Pancreas (tissue), 10 donors: ENCODE measurements at regions not wholly inside any gene's neighbourhood (a gene's known extent, or its start where the extent isn't known, plus 50 kb on each side); places are given as distances from the start of the nearest gene placed in this dataset.

Experiments used
- ATAC-seq, 4 donors: fragments of 200-7000 bp; cut with Tn5 transposase; one replicate each; pipeline versions ENCODE4 v1.8.0 to v1.9.1; 2020; ENCODE audit warnings: mild to moderate bottlenecking in 4 of 4, moderate library complexity in 4 of 4
- DNase-seq, 6 donors: peaks; one replicate each; pipeline ENCODE4 v3.0.0-alpha.2; 2020
- FAIRE-seq: peaks from 2 replicates; lab custom pipeline; 2012; peaks lifted over from hg19 to GRCh38; lab: Jason Lieb, UNC
- H3K27ac ChIP-seq, 4 donors: fragments of 200-600 bp; sonication (generic); 1 replicate in 3 of 4; 2 replicates in 1 of 4; pipeline versions ENCODE4 v1.5.0 to v1.8.0; 2020
- H3K27me3 ChIP-seq, 4 donors: fragments of 200-600 bp; one replicate each; pipeline ENCODE4 v1.8.0; 2021
- H3K36me3 ChIP-seq, 3 donors: fragments of 200-600 bp; sonication (generic) in 1 of 3; one replicate each; pipeline versions ENCODE4 v1.5.0 to v1.8.0; 2020 to 2021
- H3K4me1 ChIP-seq, 3 donors: fragments of 200-600 bp; one replicate each; pipeline ENCODE4 v1.8.0; 2021
- H3K4me3 ChIP-seq, 4 donors: fragments of 200-600 bp; sonication (generic) in 2 of 4; one replicate each; pipeline versions ENCODE4 v1.5.0 to v1.8.0; 2020 to 2021
- H3K9me3 ChIP-seq, 4 donors: fragments of 200-600 bp; one replicate each; pipeline ENCODE4 v1.8.0; 2021
- WGBS, 2 donors: extraction: QIAGEN DNeasy Blood & Tissue Kit; methylation state at CpG; one replicate each; pipeline ENCODE4 v1.1.7; 2013; 5-methylcytosine and 5-hydroxymethylcytosine counted together
- intact Hi-C, 3 donors: fragments of 100-400 bp; cut with DNase I; formaldehyde crosslinking; loops; one replicate each; pipeline versions ENCODE4 v1.11.1 to v1.14.2; 2022
- TF ChIP-seq, protein P1 (sequence below), 4 donors: fragments of 200-600 bp; sonication (generic) in 3 of 4; IDR thresholded peaks; one replicate each; pipeline versions ENCODE4 v1.5.0 to v1.8.0; 2021; ENCODE audit warnings: antibody characterized with exemption in 4 of 4
- donor health status: healthy with polysubstance abuse.
- donor health status: DM: no; HTN: no; CAD: no; lungs with moderate emphysema.
- donor health status: DM: no; HTN: no; CAD: no.
- donor health status: control.
- donor health status: control.
- donor health status: Bipolar disorder and iron deficiency.
- donor health status: DM: yes; HTN: yes; CAD: no.
- donor health status: DM: no; HTN: no; CAD: no.
- donor health status: DM: no; HTN: no; CAD: no.
- donor health status: DM: yes; HTN: yes; CAD: no.

DNA sequence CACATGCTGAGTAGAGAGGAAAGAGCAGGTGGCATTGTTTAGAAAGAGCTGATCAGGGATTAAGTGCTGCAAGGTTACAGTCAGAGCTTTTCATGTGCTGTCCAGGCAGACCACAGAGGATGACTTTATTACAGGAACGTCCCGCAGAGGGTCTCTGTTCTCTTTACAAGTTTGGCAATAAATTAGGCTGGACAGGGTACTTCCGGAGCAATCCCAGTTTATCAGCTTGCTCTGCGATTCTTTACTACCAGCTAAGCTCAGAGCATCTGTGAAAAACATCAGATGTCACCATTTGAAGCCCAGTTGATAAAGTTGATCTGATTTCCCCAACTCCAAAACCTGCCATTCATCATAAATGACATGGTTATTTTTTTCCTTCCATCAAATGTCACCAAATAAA, 633.1 kb downstream of the NLGN4X start:
- intact Hi-C loops, result no loop called here
- WGBS, 2 donors, result 28 to 56% methylated on average over 4 of the region's 4 CpGs
- FAIRE-seq, result no peak

DNA sequence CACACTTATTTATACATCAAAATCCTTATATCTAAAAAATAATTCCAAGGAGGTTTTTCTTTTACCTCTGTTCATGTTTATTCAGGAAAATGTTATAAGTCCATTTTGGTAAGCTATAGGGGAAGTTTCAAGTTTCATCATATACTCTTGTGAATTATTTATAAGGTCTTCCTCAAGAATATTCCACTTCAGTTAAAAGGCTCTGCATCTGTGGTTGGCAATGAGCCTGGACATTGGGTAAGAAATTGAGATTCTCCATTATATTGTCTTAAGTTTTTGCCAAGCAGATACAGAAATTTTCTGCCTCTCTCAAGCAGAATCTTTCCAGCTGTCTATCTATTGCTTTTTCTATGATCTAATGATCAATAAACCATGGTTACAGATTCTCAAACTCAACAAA, 641.9 kb downstream of the NLGN4X start:
- FAIRE-seq, result no peak
- Histone ChIP-seq H3K9me3 (no peaks in the 10 kb centered on the region), H3K4me3 (no peak overlapping the region), H3K4me1 (no peaks in the 10 kb centered on the region), H3K27me3 (no peaks in the 10 kb centered on the region), H3K27ac (no peak overlapping the region), H3K36me3 (no peaks in the 10 kb centered on the region)
- DNase-seq, result no peak
- intact Hi-C loops, result no loop called here
- no peak for ATAC-seq
- TF ChIP-seq, protein P1, sequence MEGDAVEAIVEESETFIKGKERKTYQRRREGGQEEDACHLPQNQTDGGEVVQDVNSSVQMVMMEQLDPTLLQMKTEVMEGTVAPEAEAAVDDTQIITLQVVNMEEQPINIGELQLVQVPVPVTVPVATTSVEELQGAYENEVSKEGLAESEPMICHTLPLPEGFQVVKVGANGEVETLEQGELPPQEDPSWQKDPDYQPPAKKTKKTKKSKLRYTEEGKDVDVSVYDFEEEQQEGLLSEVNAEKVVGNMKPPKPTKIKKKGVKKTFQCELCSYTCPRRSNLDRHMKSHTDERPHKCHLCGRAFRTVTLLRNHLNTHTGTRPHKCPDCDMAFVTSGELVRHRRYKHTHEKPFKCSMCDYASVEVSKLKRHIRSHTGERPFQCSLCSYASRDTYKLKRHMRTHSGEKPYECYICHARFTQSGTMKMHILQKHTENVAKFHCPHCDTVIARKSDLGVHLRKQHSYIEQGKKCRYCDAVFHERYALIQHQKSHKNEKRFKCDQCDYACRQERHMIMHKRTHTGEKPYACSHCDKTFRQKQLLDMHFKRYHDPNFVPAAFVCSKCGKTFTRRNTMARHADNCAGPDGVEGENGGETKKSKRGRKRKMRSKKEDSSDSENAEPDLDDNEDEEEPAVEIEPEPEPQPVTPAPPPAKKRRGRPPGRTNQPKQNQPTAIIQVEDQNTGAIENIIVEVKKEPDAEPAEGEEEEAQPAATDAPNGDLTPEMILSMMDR (IDR thresholded peaks at IDR 0.05), result no peak

More for the DNA sequence above, 633.1 kb downstream of the NLGN4X start:
- no peak for ATAC-seq
- TF ChIP-seq, protein P1 (IDR thresholded peaks at IDR 0.05), result no peak
- Histone ChIP-seq H3K9me3 (no peaks in the 10 kb centered on the region), H3K4me3 (no peak overlapping the region), H3K27me3 (no peaks in the 10 kb centered on the region), H3K36me3 (no peaks in the 10 kb centered on the region), H3K4me1 (no peaks in the 10 kb centered on the region), H3K27ac (no peak overlapping the region)
- DNase-seq, result no peak

DNA sequence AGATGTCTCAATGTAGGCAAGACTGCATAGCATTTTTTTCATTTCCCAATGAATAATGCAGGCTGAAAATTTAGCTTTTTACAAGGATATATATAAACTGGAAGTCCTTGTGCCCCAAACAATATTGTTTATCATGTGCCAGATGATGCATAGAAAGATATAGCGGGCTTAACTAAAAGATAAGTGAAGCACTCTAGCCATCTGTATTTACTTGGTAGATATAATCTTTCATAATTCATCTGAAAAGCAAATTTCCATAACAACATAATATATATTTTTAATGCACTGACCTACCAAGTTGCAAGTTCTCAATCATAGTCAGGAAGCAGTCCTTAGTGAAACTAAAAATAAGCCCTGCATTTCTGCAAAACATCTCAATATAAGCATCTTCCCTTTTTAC, 653.3 kb downstream of the NLGN4X start:
- no peak for DNase-seq
- Histone ChIP-seq H3K9me3 (no peaks in the 10 kb centered on the region), H3K27me3 (no peaks in the 10 kb centered on the region), H3K4me1 (no peaks in the 10 kb centered on the region), H3K4me3 (no peak overlapping the region), H3K27ac (no peak overlapping the region), H3K36me3 (no peaks in the 10 kb centered on the region)
- FAIRE-seq, result no peak
- intact Hi-C loops, result no loop called here
- no peak for ATAC-seq
- TF ChIP-seq, protein P1 (IDR thresholded peaks at IDR 0.05), result no peak
- WGBS, 2 donors, result 55 to 69% methylated on average over 1 of the region's 1 CpG

DNA sequence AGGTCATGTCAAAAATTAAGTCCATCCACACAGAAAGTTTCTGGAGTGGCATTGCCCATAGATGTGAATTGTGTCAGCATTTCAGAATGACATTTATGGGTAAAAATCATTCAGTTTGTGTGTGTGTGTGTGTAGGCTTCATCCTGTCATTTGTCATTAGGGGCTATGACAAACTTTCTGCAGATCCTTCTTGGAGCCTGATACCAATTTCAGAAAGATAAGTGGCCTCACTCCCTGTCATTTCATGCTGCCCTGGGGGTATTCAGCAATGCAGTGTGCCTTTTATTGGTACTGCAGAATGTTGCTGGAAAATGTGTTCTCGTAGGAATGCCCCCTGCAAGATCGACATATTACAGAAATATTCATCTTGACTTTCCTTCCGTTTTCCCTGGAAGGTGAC, 659.7 kb downstream of the NLGN4X start:
- no peaks in the 10 kb centered on the region for H3K9me3 ChIP-seq
- intact Hi-C loops, result no loop called here
- H3K36me3 ChIP-seq, result no peaks in the 10 kb centered on the region
- H3K27me3 ChIP-seq, result no peaks in the 10 kb centered on the region
- WGBS, 2 donors, result 43 to 58% methylated on average over 3 of the region's 3 CpGs
- TF ChIP-seq, protein P1 (IDR thresholded peaks at IDR 0.05), result no peak
- no peak overlapping the region for H3K4me3 ChIP-seq
- H3K27ac ChIP-seq, result no peak overlapping the region
- H3K4me1 ChIP-seq, result no peaks in the 10 kb centered on the region
- DNase-seq (no peak), FAIRE-seq (no peak), ATAC-seq (no peak)

DNA sequence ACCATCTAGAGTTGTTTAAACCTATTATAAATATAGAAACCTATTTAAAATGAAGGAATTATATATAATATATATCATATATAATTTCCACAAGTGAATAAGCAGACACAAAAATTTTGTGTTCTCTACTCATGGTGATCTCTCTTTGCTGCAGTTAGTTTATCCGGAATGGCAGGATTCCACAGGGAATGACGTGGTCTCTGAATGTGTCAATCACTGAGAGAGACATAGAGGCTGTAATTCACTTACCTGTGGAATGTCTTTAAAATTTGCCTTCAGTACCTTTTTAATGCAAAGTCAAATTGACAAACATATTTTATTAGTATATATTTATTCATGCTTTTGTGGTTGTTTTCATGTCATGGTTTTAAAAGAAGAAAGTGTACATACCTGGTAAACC, 669.3 kb downstream of the NLGN4X start:
- H3K4me1 ChIP-seq, result no peaks in the 10 kb centered on the region

More for the DNA sequence above, 669.3 kb downstream of the NLGN4X start:
- WGBS, 2 donors, result 43 to 45% methylated on average over 2 of the region's 2 CpGs
- H3K36me3 ChIP-seq, result no peaks in the 10 kb centered on the region
- no peaks in the 10 kb centered on the region for H3K27me3 ChIP-seq
- DNase-seq (no peak), ATAC-seq (no peak), FAIRE-seq (no peak)
- intact Hi-C loops, result no loop called here
- H3K27ac ChIP-seq, result no peak overlapping the region
- H3K4me3 ChIP-seq, result no peak overlapping the region
- no peaks in the 10 kb centered on the region for H3K9me3 ChIP-seq
- TF ChIP-seq, protein P1 (IDR thresholded peaks at IDR 0.05), result no peak
